Mesothelial cell of epicardium (in vitro differentiated cells): ENCODE measurements at regions not wholly inside any gene's neighbourhood (a gene's known extent, or its start where the extent isn't known, plus 50 kb on each side); places are given as distances from the start of the nearest gene placed in this dataset.

ENCODE experiments used
- DNase-seq, 2 experiments: peaks; one replicate each; pipeline ENCODE4 v3.0.0; 2021; ENCODE audit warnings: low spot score in 2 of 2; ENCODE audit not compliant: unreplicated experiment in 2 of 2
- H3K27ac Mint-ChIP-seq: 2 replicates; pipeline ENCODE4 v1.8.0; 2021; ENCODE audit warnings: mixed read lengths
- H3K27me3 Mint-ChIP-seq: 2 replicates; pipeline ENCODE4 v1.8.0; 2021; ENCODE audit warnings: low read depth, mixed read lengths
- H3K36me3 Mint-ChIP-seq: 2 replicates; pipeline ENCODE4 v1.8.0; 2021; ENCODE audit warnings: mixed read lengths
- H3K4me1 Mint-ChIP-seq: 2 replicates; pipeline ENCODE4 v1.8.0; 2021; ENCODE audit warnings: mixed read lengths
- H3K4me3 Mint-ChIP-seq: 2 replicates; pipeline ENCODE4 v1.8.0; 2021; ENCODE audit warnings: mild to moderate bottlenecking, moderate library complexity, mixed read lengths
- H3K9me3 Mint-ChIP-seq: 2 replicates; pipeline ENCODE4 v1.8.0; 2021; ENCODE audit warnings: mixed read lengths
- CTCF ChIP-seq: fragments of 200-600 bp; sonication (generic); IDR thresholded peaks from one replicate; pipeline ENCODE4 v1.5.0; 2021; ENCODE audit warnings: antibody characterized with exemption; ENCODE audit not compliant: unreplicated experiment

DNA sequence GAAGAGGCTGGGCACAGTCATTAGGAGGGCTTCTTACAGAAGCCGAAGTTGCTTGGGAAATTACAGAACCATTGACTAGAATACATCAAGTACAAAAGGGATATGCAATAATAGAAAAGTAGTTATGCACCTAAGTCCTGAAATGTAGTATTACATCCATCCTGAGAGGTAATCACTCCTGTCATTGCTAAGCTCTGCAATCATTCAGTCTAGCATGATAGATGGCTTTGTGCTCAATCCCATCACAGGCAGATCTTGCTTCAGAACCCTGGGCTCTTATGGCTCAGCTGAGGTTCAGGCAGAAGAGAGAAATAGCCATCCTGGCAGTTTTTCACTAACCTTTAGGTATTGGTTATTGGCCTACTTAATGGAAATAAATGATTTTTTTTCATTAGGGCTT, 231.7 kb upstream of the AFF2 start:
- TF ChIP-seq CTCF, result no peak
- Mint-ChIP-seq H3K36me3 (no peaks in the 10 kb centered on the region), H3K27me3 (no peaks in the 10 kb centered on the region), H3K27ac (no peak overlapping the region), H3K9me3 (peaks cover 14% of the 10 kb centered on the region), H3K4me1 (no peaks in the 10 kb centered on the region), H3K4me3 (no peak overlapping the region)
- DNase-seq, result no peak

GRCh38 chrX:148269513-148269912, 230.9 kb upstream of the AFF2 start:
- H3K27me3 Mint-ChIP-seq, result no peaks in the 10 kb centered on the region
- no peak for DNase-seq
- no peaks in the 10 kb centered on the region for H3K36me3 Mint-ChIP-seq
- TF ChIP-seq CTCF, result no peak
- H3K27ac Mint-ChIP-seq, result no peak overlapping the region
- no peaks in the 10 kb centered on the region for H3K4me1 Mint-ChIP-seq
- peaks cover 11% of the 10 kb centered on the region for H3K9me3 Mint-ChIP-seq
- no peak overlapping the region for H3K4me3 Mint-ChIP-seq

DNA sequence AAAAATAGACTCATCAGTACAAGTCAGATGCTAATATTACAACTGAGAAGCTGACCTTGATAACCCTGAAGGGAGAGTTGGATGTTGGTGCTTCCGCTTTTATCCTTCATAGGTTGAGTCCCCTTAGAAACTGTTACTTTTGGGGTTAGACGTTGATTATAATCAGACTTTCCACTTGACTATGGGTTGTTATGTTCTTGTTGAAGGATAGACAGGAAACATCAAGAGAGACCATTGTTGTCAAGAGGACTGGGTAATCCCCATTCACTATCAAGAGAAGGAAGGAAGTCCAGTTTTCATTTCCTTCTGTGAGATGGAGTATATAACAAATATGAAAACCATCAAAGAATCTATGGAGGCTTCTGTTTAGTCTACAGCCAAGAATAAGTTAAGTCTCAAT, 229.9 kb upstream of the AFF2 start:
- DNase-seq, result no peak
- no peak for TF ChIP-seq CTCF
- no peak overlapping the region for H3K4me3 Mint-ChIP-seq
- H3K27ac Mint-ChIP-seq, result no peak overlapping the region
- H3K4me1 Mint-ChIP-seq, result no peaks in the 10 kb centered on the region
- no peaks in the 10 kb centered on the region for H3K36me3 Mint-ChIP-seq
- peaks cover 17% of the 10 kb centered on the region for H3K9me3 Mint-ChIP-seq
- H3K27me3 Mint-ChIP-seq, result no peaks in the 10 kb centered on the region

- Mint-ChIP-seq H3K4me3 (no peak overlapping the region), H3K9me3 (peaks cover 19% of the 10 kb centered on the region), H3K4me1 (no peaks in the 10 kb centered on the region), H3K36me3 (no peaks in the 10 kb centered on the region), H3K27ac (no peak overlapping the region), H3K27me3 (no peaks in the 10 kb centered on the region)
- no peak for DNase-seq
- no peak for TF ChIP-seq CTCF
Measured at GRCh38 chrX:148271263-148271662, 229.2 kb upstream of the AFF2 start.

DNA sequence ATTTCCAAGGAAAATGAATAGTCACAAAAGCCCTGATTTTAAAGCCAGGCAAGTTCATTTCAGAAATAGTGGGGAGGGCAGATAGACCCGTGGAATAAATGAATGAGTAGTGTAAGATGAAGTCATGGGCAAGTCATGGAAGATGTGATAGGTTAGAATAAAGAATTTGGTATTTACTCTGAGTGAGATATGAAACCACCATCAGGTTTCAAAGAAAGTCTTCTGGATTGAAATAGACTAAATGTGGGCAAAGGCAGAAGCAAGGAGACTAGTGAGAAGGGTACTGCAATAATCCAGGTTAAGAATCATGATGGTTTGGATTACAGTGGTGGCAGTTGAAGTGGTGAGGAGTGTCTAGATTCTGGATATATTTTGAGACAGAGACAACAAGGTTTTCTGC, 218.5 kb upstream of the AFF2 start:
- Mint-ChIP-seq H3K4me3 (no peak overlapping the region), H3K9me3 (peaks cover 33% of the 10 kb centered on the region), H3K27me3 (no peaks in the 10 kb centered on the region), H3K4me1 (no peaks in the 10 kb centered on the region), H3K27ac (no peak overlapping the region), H3K36me3 (no peaks in the 10 kb centered on the region)
- no peak for DNase-seq
- TF ChIP-seq CTCF, result no peak

GRCh38 chrX:148282504-148282903, 217.9 kb upstream of the AFF2 start:
- no peak for DNase-seq
- no peaks in the 10 kb centered on the region for H3K36me3 Mint-ChIP-seq
- no peak for TF ChIP-seq CTCF
- no peak overlapping the region for H3K27ac Mint-ChIP-seq
- no peaks in the 10 kb centered on the region for H3K4me1 Mint-ChIP-seq
- no peak overlapping the region for H3K4me3 Mint-ChIP-seq
- no peaks in the 10 kb centered on the region for H3K27me3 Mint-ChIP-seq
- peaks cover 27% of the 10 kb centered on the region for H3K9me3 Mint-ChIP-seq
